Fibroblast of villous mesenchyme (primary cell): ENCODE measurements at regions not wholly inside any gene's neighbourhood (a gene's known extent, or its start where the extent isn't known, plus 50 kb on each side); places are given as distances from the start of the nearest gene placed in this dataset.

Experiments used
- DNase-seq: peaks from one replicate; pipeline ENCODE4 v3.0.0-alpha.2; 2010; ENCODE audit warnings: low read depth
- H3K4me3 ChIP-seq: 2 replicates; pipeline ENCODE4 v1.5.1; 2011; ENCODE audit warnings: low read depth, mild to moderate bottlenecking, low read length
- CTCF ChIP-seq: IDR thresholded peaks from 2 replicates; pipeline ENCODE4 v1.5.1; 2012; ENCODE audit warnings: low read depth, mild to moderate bottlenecking, low read length; ENCODE audit not compliant: insufficient read depth

DNA sequence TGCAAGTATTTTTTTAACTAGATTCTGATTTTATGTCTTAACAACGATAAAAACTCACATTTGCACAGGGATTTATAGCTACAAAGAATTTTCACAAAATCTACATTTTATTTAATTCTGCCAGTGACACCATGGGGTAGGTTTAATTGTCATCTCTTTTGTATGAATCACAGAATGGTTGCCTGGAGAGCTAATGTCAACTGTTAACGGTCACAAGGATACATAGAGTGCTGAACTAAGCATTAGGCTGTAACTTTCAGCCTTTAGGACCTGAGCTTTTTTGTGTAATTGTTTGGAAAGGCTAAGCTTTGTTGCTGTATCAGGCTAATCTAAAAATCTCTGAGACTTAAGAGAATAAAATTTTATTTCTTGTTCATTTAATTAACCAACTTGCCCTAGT is 465.3 kb upstream of the TBX3 start:
- TF ChIP-seq CTCF: no peak
- no peak for DNase-seq
- H3K4me3 ChIP-seq: no peak overlapping the region

DNA sequence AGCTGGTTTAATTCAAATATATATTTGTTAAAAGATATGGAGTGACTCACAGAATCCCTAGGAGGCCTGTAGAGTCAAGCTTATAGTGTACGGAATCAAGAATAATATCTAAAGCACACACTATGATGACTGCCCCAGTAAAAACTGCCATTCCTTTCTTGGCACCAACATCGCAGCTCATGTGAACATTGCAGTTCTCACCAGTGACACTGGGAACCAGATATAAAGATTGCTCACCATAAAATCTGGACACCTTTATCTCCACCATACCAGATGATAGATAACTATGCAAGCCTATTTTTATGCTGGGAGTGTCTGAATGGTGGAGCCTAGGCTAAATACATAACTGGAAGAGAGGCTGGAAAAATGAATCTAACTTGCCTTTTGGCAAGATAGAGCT is 463.9 kb upstream of the TBX3 start:
- DNase-seq: no peak
- TF ChIP-seq CTCF: no peak
- H3K4me3 ChIP-seq: no peak overlapping the region

DNA sequence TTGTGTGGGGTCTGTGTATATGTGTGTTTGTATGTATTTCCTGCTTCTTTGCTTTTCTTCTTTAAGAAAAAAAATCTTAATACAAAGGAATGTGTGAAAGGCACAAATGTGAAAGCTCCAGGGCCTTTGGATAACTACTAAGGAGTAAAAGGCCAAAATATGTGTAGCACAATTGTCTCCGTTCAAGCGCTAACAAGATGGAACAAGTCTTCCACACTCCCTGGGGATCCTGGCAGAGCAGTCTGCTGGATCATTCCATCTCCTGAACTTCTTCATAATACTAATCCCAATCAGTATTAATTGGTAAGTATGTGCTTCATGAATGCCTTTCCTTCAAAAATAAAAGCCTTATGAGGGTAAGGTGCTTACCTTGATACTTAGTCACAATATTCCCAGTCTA is 462.5 kb upstream of the TBX3 start:
- H3K4me3 ChIP-seq: no peak overlapping the region
- no peak for DNase-seq
- no peak for TF ChIP-seq CTCF

DNA sequence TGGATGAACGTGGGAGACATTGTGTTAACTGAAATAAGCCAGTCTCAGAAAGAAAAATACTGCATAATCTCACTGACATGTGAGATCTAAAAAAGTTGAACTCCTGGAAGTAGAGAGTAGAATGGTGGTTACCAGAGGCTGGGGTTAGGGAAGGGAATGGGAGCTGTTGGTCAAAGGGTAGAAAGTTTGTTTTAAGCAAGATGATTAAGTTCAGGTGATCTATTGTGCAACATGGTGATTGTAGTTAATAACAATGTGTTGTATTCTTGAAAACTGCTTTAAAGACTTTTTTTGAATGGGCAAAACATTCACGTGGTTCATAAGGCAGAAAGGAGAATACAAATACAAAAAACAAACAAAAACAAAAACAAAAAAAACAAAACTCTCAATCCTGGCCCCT is 460.4 kb upstream of the TBX3 start:
- no peak for TF ChIP-seq CTCF
- peak; percentile 4 for DNase-seq

DNA sequence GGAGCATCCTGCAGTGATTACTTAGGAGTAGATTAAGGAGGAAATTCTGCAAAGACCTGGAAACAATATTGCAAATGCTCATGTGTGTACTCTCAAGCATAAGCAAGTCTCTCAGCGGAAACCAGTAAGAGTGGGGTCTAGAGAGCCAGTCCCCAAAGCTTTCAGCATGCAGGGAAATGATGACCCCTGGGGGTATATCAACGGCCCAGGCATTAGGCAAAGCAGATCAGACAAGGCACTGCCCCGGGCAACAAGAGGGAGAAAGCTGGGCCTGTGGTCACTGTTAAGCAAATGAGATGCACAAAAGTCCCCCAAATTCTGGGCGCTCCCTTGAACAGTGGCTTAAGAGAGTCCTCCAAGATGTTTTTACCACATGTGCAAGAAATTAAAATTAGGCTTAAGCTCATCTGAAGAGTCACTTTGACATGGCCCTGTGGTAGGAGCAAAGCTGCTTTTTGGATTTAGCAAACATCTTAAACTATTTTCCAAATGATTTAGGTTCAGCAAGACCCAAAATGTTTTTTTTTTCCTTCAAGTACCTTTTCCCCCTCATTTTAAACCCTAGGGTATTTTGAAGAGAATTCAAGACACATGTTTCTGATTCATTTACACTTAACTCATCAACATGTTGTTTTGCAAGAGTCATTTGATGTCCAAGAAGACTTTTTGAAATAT is 457.1 kb upstream of the TBX3 start:
- DNase-seq: no peak
- no peak overlapping the region for H3K4me3 ChIP-seq
- TF ChIP-seq CTCF: no peak

More for the DNA sequence above, 460.4 kb upstream of the TBX3 start:
- no peak overlapping the region for H3K4me3 ChIP-seq

DNA sequence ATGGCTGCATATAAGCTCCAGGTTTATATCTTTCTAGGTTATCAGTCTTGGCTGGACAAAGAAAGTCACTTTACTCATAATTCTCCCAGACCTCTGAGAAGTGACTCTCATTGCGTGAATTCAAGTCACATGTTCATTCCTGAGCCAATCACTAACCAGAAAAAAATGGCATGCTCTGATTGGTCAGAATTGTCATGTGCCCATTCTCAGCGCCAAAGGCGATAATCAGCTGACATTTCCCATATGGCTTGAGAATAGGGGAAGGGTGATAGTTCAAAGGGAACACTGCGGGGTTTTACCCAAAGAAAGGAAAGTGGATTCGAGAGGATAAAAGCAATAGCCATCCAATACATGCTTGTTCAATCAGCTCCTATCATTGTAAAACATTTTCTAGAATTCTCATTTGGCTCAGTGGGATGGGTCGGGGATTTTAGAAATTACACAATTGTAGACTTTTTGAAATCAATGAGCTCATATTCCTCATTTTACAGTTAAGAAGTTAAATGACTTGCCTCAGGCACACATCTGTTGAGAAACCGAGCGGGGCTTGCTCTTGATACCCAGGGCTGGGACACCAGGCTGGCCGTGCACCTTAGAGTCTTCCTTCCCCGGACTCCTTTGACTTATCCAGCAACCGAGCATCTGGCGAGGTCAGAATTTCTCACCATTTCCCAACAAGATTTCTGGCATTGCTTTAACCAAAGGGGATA is 454.0 kb upstream of the TBX3 start:
- H3K4me3 ChIP-seq: no peak overlapping the region
- no peak for TF ChIP-seq CTCF
- DNase-seq: no peak
